IPS-NIHi7 (cell line): ENCODE measurements at regions not wholly inside any gene's neighbourhood (a gene's known extent, or its start where the extent isn't known, plus 50 kb on each side); places are given as distances from the start of the nearest gene placed in this dataset.
"Not testable (repeated sequence)": the region's sequence is repeated elsewhere in the genome, so short reads cannot be mapped to it uniquely, and the experiment has no call there.

Source experiments
- DNase-seq: peaks from one replicate; pipeline ENCODE4 v3.0.0; 2012; ENCODE audit warnings: mixed read lengths; ENCODE audit errors: extremely low spot score

DNA sequence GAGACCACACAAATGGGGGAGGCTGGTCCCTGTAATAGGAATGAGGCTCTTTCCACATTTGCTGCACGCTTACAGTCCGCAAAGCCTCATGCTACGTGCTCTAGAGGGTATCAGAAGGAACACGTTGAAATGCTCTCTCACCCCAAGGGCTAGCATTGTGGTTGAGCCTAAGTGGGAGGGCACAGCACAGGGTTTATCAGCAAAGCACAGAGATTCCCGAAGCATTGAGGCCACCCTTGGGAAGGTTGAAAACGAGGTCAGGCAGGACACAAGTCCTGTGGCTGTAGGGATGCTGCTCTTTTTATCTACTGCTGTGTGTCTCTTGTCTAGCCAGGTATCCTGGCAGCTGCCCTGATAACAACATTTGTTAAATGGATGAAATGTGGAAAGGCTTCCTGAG, 378.3 kb downstream of the EN1 start:
- no peak for DNase-seq

GRCh38 chr2:118464546-118465265, 376.4 kb downstream of the INSIG2 start:
- no peak for DNase-seq

GRCh38 chr2:118464046-118464445, 375.8 kb downstream of the INSIG2 start:
- DNase-seq = no peak

DNA sequence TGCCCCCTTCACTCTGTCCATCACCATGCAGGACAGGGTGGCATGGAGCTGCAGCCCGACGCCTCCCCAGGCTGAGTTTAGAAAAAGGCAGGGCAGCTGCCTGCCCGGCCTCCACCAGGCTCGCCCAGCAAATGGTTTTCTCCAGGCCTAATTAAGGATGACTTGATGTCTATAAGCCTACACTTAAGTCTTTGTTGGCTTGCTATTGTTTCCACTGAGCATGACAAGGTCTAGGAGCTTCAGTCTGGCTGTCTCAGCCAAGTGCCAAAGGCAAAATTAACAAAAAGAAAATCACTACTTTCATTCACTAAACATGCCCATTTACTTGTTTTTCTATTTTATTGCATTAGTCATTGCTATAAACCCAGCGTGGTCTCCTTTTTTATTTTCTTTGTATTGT, 372.2 kb downstream of the INSIG2 start:
- no peak for DNase-seq

DNA sequence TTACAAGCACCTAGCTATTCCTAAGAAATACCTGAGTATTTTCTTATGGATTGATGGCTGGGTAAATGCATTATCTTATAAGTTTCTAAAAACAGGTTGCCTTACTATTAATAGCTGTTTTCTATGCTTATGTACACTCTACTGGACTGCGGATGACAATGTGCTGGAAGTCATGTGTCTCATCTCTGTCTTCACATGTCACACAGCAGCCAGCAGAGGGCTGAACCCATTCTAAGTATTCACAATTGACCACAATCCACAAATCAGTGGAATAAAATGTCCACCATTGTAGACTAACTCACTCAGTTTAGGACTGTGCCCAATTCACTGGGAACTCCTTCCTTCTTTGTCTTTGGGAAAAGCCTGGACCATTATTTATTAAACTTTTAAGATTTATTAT, 371.2 kb downstream of the INSIG2 start:
- no peak for DNase-seq

GRCh38 chr2:118457951-118458350, 369.7 kb downstream of the INSIG2 start:
- DNase-seq = no peak

DNA sequence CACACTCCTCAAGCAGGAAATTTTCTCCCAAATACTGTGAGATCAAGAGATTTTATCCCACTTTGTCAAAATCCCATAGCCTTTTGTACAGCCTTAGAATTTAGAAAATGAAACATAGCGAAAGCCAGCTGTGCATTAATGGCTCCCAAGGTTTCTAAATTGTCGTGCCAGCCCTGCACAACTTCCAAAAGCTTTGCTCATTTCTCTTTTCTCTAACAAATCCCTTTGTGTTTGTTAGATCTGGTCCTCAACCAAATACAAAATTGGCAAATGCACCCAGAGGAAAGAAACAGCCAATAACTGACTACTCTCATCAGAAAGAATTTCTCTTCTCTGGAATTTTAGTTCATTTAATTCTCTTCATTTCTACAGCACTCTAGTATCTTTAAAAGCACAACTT, 361.1 kb downstream of the INSIG2 start:
- DNase-seq = no peak

DNA sequence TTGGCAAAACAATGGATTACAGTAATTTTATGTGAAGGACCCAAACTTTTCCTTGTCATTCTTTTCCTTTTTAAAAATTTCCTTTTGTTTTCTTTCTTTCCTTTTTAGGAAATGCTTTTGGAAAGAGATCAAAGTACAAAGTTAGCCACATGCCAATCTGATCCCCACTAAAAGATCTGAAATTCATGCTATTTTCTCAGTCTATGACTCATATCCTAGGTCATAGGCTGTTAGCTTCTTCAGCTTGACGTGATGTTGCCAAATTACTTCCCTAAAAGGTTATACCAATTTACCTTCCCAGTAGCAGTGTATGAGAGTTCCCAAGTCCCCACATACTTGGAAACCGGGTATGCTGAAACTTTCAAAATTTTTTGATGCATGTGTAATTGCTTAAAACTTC, 355.3 kb downstream of the INSIG2 start:
- DNase-seq = no peak

GRCh38 chr2:118442996-118443553, 354.8 kb downstream of the INSIG2 start:
- DNase-seq = no peak

DNA sequence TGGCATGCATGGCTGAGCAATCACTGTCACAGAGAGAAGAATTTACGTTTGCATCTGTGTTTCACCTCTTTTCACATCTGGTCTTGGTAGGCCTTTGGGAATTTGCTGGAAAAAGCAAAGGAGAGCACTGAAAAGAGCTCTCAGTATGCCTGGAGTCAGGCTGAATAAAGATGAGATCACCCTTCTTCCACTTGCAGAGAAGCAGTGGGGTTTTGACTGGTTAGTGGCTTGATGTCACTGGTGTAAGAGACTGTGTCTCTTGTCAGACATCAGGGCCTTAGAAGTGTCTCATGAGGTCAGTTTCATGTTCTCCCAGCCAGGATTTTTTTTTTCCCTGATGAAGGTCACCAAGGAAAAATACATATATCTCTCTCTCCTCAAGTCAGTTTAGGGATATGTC, 353.8 kb downstream of the INSIG2 start:
- DNase-seq = no peak

GRCh38 chr2:118440404-118441098, 352.3 kb downstream of the INSIG2 start:
- no peak for DNase-seq

- DNase-seq = no peak
Observed at GRCh38 chr2:118437501-118437900, 349.2 kb downstream of the INSIG2 start.

- DNase-seq = no peak
Observed at GRCh38 chr2:118431997-118432396, 343.7 kb downstream of the INSIG2 start.

GRCh38 chr2:118431586-118431985, 343.3 kb downstream of the INSIG2 start:
- no peak for DNase-seq

DNA sequence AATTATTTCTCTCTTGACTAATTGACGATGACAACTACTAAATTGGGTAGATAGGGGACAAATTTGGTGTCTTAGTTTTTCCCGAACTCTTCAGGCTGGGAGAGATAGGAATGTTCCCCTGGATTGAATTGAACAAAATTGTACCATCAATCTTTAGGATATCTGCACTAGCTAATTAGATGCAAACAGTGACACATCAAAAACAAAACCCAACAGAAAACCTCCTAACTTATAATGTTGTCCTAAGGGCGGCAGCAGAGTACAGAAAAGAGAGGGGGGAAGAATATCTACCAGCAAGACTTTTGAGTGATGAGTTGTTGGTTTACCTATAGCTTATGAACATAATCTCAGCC, 342.9 kb downstream of the INSIG2 start:
- no peak for DNase-seq

DNA sequence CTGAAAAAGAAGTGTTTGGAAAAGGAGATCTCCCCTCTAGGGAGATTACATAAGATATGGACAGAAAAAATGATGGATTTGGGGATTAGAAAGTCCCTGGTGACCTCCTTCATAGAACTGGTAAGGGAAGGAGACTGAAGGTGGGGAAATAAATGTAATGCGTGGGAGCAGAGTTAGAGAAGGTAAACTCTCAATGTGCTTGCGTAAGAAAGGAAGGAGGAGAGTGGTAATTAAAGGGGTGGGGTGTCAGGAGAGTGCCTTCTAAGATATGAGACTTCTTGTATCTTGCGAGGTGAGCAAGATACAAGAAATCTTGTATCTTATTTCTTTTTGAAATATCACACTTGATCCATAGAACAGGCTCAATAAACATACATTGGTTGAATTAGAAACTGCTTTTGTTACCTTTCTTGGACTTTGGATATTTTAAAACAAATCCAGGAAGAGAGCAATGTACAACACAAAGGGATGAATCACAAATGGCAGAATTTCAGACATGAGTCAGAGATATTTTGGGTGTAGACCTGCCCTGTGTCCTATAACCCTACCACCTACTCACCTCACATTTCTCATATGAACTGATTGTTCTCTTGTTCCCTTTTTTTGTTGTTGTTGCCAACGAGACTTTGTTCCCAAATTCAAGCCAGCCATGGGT, 342.4 kb downstream of the INSIG2 start:
- DNase-seq = no peak

DNA sequence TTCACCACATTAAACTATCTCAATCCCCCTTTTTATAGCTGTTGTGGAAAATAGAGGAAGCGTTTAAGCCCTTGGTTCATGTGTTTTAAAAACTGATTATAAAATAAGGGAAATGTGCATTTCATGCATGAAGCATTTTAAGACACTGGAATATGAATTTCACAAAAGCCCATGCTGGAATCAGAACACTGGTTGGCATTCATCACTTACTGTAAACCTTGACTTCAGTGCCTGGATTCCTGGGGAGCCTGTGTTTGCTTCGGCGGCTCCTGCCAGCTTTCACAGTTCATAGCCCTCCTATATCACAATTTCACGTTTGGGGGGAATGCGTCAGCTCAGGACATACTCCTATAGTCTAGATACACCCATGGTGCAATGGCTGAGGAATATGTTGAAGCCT, 336.9 kb downstream of the INSIG2 start:
- no peak for DNase-seq

DNA sequence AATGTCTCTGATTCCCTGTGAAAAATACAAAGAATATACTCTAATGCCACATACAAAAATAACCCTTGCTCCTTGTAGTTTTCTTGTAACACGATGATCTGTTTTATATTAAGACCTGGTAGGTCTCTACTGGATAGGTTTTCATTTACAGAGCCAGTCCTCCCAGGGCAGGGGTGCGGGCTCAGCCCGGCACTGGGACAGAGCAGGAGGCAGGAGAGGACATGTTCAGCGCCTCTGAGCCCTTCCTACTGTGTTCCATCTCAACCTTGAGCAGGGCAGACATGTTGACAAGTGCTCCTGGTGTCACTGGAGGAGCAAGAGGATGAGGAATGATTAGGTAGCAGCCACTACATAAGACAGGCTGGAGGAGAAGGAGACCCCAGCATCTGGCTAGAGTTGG, 335.5 kb downstream of the INSIG2 start:
- no peak for DNase-seq

DNA sequence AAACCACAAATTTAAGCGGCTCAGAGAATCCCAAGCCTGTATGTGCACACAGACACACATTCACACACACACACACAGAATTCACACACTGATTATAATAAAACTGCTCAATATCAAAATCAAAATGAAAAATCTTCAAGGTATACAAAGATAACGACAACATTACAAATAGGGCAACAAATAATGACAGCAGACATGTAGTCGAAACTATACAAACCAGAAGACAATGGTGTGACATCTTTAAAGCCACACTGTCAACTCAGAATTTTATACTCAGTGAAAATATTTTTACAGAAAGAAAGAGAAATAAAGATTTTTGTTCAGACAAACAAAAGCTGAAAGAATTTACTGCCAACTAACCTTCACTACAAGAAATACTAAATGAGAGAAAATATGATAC, 333.4 kb downstream of the INSIG2 start:
- DNase-seq = no peak

DNA sequence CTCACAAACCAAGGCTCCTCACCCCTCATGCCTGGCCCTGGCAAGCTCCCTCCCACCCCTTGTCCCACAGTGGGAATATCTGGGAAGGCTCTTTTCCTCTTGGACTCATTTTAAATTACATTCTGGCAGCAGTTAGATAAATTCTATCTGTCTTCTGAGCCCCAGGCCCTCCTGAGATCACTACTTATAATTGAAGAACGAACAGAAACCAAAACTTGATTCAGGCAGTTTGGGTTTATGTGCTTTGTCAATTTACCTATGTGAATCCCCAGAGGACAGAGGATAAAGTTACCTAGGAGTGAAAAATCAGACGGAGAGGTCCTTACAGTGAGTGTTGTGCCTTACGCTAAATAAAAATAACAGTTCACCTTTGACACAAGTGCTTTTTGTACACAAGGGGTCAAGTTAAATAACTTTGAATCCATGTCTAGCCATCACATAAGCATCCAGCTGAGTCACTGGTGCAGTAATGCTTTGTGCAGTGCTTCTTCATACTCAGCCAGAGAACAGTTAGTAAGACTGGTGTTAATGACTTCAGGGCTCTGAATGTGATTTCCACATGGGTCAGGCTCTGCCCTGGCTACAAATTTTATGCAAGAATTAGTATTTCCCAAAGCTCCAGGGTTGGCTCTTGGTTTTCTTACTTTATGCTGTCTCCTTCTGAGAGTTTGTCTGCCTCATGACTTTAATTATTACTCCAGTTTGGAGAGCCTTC, 329.3 kb downstream of the INSIG2 start:
- no peak for DNase-seq

GRCh38 chr2:118415186-118415585, 326.9 kb downstream of the INSIG2 start:
- DNase-seq = not testable (repeated sequence)
